Stimulated activated CD8-positive, alpha-beta memory T cell treated with anti-CD3 and anti-CD28 coated beads, Interleukin-4, amount 100 ng/mL, for 48 hours (primary cell): ENCODE measurements at regions not wholly inside any gene's neighbourhood (a gene's known extent, or its start where the extent isn't known, plus 50 kb on each side); places are given as distances from the start of the nearest gene placed in this dataset.

Experiments used
- DNase-seq: peaks from one replicate; pipeline ENCODE4 v3.0.0-alpha.2; 2020

DNA sequence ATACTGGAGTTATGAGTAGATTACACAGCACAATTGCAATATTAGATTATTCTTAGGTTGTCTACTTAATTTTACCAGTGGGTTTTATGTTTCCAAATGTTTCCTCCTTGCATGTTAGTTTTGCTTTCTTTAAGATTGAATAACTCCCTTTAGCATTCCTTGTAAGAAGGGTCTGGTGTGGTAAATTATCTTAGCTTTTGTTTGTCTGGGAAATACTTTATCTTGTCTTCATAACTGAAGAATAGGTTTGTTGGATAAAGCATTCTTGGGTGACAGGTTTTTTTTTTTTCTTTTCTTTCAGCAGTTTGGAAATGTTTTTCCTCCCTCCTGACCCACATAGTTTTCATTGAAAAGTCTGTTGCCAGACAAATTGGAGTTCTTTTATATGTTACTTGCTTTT, 531.1 kb downstream of the ANXA1 start:
- DNase-seq, result no peak

DNA sequence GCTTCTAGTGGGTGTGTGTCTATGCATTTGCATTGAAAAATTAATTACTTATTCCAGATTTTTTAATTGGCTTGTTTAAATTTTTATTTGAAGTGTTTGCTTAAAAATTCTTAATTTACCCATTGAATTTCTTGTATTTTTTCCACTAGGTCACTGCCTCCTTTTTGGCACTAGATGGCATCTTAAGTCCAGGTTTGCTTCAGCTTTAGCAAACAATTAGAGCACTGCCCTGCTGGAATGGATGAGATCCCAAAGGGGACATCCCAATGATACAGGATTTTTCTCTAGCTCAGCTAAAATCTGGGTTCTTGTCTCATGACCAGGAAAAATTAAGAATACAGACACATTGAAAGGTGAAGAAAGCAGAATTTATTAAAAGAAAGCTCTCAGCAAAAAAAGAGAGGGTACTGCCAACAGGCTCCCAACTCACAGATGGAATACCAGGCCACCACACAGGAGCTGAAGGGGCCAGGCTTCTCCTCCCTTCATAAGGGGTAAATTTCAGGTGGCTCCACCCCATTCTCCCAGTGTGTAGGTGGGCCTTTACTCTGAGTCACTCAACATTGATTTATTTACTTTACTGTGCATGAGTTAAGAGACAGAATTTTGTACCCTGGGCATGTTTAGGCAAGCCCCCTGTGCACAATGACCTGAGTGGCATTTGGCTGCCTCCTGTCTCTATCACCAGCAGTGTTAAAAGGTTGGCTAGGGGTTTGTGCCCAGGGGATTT, 532.4 kb downstream of the ANXA1 start:
- no peak for DNase-seq

DNA sequence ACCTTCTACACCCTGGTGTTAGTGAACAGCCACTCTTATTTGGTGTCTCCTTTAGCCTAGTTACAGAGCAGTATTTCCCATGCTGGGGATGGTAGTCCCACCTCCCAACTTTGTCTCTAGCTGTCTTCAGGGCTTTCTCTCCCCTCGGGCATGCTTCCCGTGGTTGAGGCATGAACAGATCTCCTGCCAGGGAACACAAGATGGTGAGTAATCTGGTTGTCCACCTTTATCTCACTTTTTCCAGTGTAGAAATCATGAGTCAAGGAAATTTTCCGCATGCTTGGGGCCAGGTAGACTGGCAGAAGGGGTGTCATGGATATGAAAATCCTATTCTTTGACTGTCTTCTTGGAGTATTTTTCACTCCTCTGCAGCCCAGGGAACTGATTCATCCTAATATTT, 532.9 kb downstream of the ANXA1 start:
- DNase-seq, result no peak

DNA sequence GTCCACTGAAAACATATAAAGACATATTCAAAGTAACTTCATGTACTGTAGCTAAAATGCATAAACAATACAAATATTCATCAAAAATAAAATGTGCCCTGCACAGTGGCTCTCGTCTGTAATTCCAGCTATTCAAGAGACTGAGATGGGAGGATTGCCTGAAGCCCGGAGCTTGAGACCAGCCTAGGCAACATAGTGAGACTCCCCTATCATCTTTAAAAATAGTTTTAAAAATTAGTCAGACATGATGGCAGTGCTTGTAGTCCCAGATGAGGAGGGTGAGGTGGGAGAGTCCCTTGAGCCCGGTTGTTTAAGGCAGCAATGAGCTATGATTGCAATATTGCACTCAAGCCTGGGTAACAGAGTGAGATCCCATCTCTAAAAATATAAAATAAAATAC, 534.1 kb downstream of the ANXA1 start:
- no peak for DNase-seq

DNA sequence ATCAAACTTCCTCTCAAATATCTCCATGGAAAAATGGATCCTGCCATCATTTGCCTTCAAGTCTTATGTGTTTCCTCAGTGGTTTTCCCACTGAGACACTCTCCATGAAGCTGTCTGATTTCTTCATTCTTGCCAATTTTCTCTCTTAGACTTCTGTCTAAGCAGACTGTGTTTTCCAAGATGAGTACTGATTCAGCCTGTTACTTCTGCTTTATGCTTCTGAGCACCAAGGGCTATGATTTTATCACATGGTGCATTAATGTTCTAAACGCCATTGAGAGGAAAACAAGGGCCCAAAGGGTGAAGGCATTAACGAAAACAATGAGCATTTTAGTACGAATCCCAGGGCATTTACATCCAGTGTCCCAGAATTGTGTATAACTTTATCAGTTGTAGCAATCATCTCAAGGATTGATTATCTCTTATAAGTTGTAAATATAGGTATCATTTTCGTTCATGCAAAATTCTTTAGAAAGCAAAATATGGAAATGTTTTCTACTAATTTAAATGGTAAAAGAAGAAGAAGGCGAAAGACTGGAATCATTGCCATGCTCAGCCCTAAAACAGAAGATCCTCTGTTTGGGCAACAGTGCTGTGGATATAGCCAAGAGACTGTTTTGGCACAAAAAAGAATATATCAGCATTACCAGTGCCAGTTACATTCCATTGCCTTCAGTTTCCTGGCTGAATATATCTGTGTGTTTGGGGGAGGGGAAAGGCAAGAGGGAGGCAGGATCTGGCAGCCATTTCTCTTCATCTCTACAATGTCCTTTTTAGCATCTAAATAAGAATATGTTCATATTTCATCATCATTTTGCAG, 537.6 kb downstream of the ANXA1 start:
- DNase-seq, result no peak

DNA sequence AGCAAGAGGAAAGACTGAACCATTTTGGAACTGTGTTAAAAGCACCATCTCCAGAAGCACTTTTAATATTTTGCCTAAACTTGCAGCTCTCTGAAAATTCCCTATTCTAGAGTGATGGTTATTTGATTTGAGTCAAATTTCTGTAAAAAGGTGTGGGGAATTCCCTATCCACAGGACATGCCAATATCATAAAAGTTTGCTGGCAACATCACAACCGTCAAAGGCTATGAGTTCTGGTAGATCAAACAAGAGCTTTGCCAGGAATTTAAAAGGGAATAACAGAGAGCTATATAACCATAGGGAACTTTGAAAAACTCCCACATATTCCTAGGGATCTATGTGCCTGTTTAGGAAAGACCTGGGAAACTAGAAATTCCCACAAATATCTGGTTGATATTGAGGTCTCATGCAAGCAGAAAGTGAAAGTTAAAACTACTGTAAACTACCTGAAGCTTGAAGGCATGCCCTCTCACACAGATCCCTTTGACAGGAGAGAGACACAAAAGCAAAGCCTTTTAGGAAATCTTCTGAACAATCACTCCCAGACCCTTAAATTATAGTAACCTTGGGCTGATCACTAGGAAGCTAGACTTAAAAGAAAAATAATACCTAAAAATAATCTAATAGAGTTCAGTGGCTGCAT, 549.9 kb downstream of the ANXA1 start:
- no peak for DNase-seq

DNA sequence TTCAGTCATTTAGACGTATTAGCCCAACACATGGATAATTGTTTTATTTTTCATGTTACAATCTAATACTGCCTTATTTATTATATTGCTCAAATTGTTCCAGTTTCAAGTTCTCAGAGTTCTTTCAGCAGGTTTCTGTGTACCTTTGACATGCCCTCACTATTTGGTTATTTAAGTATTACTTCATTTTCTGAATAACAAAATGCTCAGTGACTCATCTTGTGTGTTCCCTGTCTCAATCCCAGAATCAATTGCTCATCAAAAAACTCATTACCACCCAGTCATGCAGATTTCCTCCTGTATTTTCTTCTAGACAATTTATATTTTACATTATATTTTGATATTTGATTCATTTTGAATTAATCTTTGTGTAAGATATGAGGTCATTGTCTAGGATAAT, 562.6 kb downstream of the ANXA1 start:
- DNase-seq, result no peak

DNA sequence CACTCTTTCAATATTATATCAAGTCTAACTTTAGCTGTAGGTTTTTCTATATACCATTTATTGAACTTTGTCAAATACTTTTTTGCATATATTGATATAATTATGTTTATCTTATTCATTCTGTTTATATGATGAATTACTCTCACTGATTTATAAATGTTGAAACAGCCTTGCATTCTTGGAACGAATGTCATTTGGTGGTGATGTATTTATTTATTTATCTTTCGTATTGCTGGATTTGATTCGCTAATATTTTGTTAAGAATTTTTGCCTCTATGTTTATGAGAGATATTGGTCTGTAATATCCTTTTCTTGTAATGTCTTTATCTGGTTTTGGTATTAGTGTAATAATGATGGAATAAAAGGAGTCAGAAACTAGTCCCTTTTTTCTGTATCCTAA, 563.9 kb downstream of the ANXA1 start:
- no peak for DNase-seq

DNA sequence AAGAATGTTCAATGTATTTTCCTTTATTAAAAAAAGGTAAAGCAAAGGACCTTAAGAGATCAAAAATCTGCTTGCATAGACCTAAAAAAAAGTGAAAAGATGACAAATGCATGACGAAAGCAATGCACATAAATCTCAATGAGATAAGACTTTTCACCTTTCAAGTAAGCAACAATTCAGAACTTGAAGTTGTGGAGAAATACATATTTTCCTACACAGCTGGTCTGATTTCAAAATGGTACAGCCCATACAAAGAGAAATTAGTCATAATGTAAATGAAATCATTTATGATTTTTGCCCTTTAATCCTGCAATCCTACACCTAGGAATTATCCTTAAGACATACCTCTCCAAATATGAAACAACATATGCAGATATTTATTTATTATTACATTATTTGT, 568.0 kb downstream of the ANXA1 start:
- DNase-seq, result no peak

DNA sequence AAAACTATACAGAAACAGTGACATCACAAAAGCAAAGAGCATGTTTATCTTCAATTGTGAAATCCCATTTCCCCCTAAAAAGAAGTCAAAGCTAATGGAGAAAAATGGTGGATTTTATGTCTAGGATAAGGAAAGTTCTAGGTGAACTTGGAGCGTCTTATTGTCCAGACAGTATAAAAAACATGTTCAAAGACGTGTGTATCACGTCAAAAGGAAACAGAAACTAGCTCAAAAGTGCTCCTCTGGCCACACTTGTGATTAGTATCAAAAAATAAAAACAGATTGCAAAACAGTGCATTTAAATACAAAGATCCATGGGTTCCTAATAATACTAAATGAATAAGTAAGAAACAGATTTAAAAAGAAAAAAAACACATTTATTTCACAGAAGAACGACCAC, 568.9 kb downstream of the ANXA1 start:
- DNase-seq, result no peak

DNA sequence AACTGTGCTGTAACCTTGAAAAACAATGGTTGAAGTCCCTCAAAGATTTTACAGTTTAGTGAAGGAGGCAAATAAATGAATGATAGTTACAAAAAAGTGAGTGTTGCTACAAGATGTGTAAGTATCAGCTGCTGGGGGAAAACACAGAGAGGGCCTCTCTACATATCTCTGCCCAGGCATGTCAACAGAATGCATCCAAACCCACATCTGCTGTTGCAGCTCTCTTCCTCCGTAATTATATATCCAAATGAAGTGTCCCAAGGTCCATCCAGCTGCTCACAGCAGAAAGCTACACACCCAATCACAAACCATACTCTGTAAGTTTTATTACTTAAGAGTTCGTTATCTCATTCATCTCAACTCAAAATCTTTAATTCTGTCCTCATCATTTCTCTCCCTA, 584.6 kb downstream of the ANXA1 start:
- DNase-seq, result no peak

DNA sequence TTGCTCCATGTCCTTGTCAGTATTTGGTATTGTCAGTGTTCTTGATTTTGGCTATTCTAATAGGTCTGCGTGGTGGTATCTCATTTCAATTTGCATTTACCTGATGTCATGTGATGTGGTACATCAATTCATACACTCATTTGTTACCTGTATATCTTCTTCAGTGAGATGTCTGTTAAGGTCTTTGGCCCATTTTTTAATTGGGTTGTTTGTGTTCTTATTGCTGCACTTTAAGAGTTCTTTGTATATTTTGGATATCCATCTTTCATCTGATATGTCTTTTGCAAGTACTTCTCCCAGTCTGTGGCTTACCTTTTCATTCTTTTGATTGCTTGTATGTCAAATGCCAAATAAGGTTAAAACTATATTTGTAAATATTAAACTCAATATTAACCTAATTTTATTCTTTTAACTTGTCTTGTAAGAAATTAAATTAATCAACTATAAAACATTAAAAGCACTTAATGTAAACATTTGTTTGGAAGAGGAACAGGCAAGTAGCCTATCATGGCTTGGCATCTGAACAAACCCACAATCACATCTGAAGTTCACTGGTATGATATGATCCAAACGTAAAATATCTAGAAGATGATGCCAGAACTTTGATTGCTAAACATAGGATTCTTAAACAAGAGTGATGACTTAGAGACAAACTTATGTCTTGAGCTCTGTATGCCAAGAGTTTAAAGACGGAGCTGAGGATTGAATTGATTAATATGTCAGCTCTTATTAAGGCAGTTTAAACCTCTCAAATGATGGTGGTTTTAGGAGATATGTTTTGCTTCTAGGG, 587.3 kb downstream of the ANXA1 start:
- no peak for DNase-seq

DNA sequence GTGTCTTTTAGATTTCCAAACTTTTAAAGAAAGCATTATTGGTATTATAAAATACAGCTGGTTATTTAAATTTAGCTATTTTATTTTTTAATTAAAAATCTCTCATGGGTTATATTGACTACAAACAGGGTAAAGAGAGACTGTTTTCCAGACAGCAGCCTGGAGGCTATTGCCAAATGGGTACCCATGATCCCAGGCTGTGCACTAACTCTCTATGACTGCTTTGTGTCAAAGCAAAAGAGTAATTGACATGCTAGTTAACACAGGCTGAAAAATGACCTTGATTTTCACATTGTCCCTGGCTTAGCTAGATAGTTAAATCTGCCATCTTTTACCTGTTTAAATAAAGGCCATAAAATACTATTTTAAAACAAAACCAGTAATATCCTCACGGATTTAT, 589.7 kb downstream of the ANXA1 start:
- DNase-seq, result no peak

DNA sequence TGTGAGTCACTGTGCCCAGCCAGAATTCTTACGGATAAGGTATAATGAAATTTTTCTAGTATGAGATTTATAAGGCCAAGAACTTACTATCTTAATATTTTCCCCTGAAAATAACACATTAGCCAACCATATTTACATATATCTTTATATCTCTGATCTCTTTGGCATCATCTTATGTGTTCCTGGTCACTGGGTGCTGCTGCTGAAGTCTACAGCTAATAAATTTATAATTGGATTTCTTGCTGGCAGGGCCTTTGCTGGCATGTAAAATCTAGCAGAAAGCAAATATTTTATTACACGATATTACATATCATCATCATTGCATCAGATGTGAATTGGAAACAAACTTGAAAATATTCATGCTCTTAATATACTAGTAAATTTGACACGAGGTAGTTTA, 590.7 kb downstream of the ANXA1 start:
- no peak for DNase-seq

DNA sequence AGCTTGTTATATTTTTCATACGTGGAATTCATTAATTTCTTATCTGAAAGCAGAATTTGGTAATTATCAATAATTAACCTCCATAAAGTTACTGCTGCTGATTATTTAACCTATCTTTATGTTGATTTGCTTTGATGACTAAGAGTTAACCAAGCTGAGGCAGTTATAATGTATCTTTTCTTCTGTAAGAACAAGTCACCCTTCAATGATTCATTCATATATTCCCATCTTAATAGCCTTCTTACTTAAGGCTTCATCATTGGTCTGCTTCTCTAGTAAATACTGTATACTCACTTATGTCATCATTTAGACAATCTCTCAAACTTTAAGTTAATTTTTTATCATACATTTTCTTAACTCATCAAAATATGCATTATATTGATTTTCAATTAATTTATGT, 592.2 kb downstream of the ANXA1 start:
- no peak for DNase-seq

DNA sequence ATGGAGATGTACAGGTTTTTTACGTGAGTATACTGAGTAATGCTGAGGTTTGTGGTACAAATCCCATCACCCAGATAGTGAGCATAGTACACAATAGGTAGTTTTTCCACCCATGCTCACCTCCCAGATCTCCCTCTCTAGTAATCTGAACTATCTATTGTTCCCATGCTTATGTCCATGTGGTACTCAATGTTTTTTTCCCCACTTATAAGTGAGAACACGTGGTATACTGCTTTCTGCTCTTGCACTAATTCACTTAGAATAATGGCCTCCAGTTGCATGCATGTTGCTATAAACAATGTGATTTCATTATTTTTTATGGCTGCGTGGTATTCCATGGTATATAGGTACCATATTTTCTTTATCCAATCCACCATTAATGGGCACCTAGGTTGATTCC, 593.9 kb downstream of the ANXA1 start:
- DNase-seq, result no peak

DNA sequence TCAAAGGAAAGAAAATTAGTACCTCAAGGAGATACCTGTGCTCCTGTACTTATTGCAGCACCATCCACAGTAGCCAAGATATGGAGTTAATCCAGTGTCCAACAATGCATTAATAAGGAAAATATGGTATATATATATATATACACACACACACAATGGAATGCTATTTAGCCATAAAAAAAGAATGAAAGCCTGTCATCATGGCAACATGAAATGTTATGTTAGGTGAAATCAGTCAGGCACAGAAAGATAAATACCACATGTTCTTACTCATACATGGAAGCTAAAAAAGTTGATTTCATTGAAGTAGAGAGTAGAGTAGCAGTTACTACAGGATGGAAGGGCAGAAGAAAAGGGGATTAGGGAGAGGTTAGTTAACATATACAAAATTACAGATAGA, 601.5 kb downstream of the ANXA1 start:
- DNase-seq, result no peak

DNA sequence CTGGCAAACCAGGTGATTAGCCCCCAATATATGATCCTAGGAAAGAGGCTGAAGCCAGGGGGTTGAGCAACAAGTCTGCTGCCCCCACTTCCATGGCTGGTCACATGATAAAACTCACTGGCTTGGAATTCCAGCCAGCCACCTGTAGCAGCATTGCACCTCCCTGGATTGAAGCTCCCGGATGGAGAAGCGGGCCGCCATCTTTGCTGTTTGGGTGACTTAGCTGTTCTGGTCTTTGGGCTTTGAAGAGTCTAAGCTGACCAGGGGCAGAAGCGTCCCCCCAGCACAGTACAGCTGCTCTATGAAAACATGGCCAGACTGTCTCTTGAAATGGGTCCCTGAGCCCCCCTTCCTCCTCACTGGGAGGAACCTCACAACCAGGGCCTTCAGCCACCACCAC, 610.2 kb downstream of the ANXA1 start:
- DNase-seq, result no peak

DNA sequence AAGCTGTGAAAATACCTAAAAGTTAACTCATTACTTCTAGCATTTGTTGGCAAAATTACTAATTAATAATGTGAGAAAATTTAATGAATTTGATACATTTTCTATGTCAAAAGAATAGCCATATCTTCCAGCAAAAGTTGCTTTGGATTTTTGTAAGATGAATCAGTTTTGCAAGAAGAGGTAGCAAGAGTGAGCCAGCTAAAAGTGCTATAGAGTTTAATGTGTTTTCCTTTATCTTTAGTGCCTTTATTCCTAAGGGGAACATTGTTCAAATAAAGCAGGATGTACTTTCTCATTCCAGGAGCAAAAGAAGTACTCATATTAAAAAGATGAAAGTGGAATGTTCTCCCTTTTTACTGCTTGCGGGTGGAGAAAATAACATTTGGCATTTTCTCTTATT, 622.2 kb downstream of the ANXA1 start:
- DNase-seq, result no peak

DNA sequence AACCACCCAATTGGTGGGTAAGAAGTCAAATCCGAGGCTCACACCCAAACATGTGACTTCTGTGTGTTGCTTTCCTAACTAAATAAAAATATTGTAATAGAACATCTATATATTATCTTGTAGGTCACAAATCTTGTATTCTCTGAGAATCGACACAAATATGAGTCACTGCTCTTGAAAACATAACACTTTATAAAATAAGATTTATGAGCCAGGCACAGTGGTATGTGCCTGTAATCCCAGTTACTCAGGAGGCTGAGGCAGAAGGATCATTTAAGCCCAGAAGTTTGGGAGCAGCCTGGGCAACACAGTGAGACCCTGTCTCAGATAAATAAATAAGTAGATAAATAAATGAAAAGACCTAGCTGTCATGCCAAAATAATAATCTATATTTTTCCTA, 624.1 kb downstream of the ANXA1 start:
- DNase-seq, result no peak

DNA sequence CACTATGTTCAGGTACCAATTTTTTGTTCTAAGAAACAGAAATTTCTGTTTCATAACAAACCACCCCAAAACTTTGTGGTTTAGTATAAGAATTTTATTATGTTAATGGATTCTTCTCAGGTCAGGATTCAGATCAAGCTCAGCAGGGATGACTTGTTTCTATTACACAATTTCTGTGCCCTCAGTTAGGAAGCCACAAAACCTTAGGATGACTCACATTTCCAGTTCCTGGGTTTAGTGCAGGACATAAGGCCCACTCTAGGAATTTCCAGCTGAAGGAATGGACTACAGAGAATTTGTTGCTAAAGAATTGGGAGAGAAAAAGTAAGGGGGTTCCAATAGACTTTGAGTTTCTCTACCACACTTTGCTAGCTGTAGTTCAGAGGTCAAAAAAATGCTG, 629.3 kb downstream of the ANXA1 start:
- no peak for DNase-seq

DNA sequence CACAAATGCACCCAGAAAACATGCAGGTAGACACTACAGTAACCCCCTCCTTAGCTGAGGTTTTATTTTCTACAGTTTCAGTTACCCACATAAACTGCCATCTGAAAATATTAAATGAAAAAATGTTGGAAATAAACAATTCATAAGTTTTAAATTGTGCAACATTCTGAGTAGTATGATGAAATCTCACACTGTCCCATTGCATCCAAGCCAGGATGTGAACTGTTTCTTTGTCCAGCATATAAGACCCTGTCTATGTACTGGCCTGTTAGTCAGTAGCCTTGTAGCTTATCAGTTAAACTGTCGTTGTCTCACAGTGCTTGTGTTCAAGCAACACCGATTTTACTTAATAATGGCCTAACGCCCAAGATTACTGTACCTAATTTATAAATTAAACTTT, 630.5 kb downstream of the ANXA1 start:
- DNase-seq, result no peak

DNA sequence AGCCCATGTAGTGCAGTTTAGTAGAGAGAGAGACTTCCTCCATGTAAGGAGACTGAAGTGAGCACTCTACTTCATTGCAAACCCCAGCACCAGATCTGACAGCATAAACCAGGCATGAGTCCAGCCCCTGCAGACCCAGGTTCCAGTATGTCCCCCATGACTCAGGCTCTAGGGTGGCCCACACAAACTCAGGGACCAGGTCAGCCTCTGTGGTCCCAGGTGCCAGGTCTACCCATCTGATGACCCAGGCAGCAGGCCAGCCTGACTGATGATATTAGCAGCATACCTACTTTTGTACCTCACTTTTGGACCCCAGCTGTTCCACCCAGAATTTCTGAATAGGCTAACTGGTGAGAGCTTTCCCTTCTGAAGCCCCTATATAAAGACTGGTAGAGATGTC, 647.8 kb downstream of the ANXA1 start:
- DNase-seq, result no peak
